Stimulated activated memory B cell treated with anti-CD40 and anti-IgM and Interleukin-4, amounts not matched to agents 10 μg/mL and 1 μg/mL and 100 μg/mL, for 72 hours (primary cell): ENCODE measurements at regions not wholly inside any gene's neighbourhood (a gene's known extent, or its start where the extent isn't known, plus 50 kb on each side); places are given as distances from the start of the nearest gene placed in this dataset.
A peak's percentile ranks its signal among the peaks of the same experiment; 100 is the strongest.

ENCODE experiments used
- ATAC-seq: fragments of 150-1000 bp; cut with Tn5 transposase; 2 replicates; pipeline ENCODE4 v1.10.0; 2021
- H3K27ac Mint-ChIP-seq: one replicate; pipeline ENCODE4 v1.8.0; 2022; ENCODE audit warnings: mild to moderate bottlenecking, mixed read lengths
- H3K27me3 Mint-ChIP-seq: one replicate; pipeline ENCODE4 v1.8.0; 2022; ENCODE audit warnings: mixed read lengths
- H3K36me3 Mint-ChIP-seq: one replicate; pipeline ENCODE4 v1.8.0; 2022; ENCODE audit warnings: mixed read lengths
- H3K4me1 Mint-ChIP-seq: one replicate; pipeline ENCODE4 v1.8.0; 2022; ENCODE audit warnings: mixed read lengths
- H3K4me3 Mint-ChIP-seq: one replicate; pipeline ENCODE4 v1.8.0; 2022; ENCODE audit warnings: mild to moderate bottlenecking, moderate library complexity, mixed read lengths
- H3K9me3 Mint-ChIP-seq: one replicate; pipeline ENCODE4 v1.8.0; 2022; ENCODE audit warnings: mixed read lengths

DNA sequence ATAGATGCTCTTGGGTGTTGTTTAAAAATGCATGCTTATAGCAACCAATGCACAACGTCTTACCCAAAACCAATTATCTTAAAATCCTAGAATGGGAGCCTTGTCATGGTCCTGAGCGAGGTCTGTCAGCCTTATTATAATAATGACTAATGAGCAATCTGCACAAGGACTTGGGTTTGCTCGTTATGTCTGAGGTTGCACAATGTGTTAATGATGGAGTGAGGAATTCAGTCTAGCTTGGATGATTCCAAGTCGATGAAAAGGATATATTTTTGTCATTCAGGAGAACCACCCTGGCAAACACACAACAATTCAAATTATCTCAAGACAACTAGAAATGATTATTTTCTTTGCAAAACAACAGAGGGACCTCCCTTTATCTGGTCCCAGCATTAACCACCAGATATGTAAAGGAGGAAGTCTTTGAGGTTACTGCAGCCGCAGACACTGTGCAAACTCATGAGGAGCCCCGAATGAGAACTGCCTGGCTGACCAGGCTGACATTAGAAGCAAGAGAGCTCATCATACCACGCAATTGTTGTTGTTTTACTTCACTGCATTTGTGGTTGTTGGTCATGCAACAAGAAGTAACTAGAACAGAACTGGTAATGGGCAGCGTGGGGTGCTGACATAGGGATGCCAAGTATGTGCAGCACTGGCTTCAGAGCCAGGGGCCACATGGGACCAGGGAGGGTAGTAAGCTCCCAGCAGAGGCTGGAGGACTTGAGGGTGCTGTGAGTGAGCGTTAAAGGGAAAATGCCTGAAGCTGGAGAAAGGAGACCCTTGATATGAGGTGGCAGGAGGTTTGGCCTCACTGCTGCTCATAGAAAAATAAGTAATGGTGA lies 488.3 kb downstream of the CDH26 start:
- Mint-ChIP-seq H3K4me1 (no peaks in the 10 kb centered on the region), H3K27ac (no peak overlapping the region), H3K36me3 (no peaks in the 10 kb centered on the region), H3K27me3 (no peaks in the 10 kb centered on the region), H3K4me3 (no peak overlapping the region), H3K9me3 (peaks cover 3% of the 10 kb centered on the region)
- ATAC-seq: peak; percentile 39

DNA sequence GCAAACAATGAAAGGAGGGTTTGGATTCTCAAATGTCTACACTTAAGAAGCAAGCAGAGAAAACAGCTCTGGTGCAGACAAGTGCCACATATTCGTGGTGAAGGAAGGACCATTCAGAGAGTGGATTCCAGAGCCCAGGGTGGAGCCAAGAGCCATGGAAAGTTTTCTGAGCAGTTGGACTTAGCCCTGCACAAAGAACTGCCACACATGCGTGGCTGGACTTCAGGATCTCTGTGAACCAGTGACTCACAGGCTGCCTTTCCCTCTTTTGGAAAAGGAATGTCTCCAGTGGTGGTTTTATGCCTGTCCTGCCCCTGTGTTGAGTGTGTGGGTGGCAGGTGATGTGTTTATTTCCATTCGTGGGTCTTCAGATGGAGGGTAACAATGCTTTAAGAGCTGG lies 489.5 kb downstream of the CDH26 start:
- no peaks in the 10 kb centered on the region for H3K4me1 Mint-ChIP-seq
- no peaks in the 10 kb centered on the region for H3K27me3 Mint-ChIP-seq
- peaks cover under 1% of the 10 kb centered on the region for H3K9me3 Mint-ChIP-seq
- no peak overlapping the region for H3K4me3 Mint-ChIP-seq
- no peak for ATAC-seq
- H3K36me3 Mint-ChIP-seq: no peaks in the 10 kb centered on the region
- H3K27ac Mint-ChIP-seq: no peak overlapping the region

DNA sequence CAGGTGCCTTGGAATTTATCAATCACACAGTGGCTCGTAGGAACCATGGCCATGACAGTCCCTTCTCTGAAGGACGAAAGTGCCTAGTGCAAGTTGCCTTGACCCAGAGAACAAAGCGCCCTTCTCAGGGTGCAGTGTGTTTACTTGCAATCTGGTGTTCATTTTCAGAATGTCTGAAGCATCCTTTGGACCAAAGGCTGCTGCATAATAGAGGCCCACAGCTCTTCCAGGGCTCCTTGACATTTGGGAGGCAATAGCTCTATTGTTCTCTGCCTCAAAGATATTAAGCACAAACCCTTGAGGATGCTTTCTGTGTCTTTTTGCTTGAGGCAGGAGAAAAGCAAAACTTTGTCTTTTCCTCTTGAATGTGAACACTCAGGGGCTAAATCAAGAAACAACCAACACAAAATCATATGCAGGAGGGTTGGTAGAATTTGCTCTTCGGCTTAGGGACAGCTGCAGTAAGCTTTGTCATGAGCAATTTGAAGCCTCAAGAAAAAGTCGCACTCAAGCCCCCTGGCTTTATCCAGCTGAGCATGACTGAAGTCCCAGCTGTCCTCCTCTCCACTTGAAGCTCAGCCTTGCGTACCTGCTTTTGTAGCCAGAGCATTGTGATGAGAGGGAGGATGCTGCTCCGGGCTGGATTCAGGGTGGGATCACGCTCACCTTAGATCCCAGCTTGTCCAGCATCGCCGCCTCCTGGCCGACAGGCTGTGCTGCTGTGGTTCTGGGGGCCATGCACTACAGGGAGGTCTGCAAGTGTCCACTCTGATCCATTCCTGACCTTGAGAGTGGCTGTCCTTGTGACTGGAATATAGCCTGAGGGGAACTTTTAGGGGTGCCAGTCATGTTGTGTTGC lies 495.4 kb downstream of the CDH26 start:
- Mint-ChIP-seq H3K4me3 (no peak overlapping the region), H3K36me3 (no peaks in the 10 kb centered on the region), H3K27ac (no peak overlapping the region), H3K4me1 (no peaks in the 10 kb centered on the region), H3K9me3 (peaks cover 6% of the 10 kb centered on the region), H3K27me3 (no peaks in the 10 kb centered on the region)
- no peak for ATAC-seq

DNA sequence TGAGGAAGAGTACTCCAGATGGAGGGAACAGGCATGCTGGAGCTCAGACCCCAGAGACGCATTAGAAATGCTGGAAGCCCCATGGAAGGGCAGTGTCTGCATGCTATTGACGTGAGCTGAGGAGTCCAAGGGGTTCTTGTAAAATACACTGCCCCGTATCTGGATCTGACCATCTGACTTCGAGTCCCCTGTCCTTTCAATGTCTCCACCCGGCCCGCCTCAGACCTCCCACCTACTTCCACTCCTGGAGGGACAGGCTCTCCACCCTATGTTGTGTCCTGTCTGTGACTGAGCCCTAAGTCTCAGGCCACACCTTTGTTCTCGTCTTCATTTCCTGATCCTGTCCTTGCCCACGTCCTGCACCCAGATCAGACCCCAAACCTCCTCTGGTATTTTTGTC lies 496.3 kb downstream of the CDH26 start:
- Mint-ChIP-seq H3K9me3 (peaks cover 6% of the 10 kb centered on the region), H3K4me3 (no peak overlapping the region), H3K4me1 (no peaks in the 10 kb centered on the region), H3K27ac (no peak overlapping the region), H3K27me3 (no peaks in the 10 kb centered on the region), H3K36me3 (no peaks in the 10 kb centered on the region)
- ATAC-seq: peak; percentile 43

DNA sequence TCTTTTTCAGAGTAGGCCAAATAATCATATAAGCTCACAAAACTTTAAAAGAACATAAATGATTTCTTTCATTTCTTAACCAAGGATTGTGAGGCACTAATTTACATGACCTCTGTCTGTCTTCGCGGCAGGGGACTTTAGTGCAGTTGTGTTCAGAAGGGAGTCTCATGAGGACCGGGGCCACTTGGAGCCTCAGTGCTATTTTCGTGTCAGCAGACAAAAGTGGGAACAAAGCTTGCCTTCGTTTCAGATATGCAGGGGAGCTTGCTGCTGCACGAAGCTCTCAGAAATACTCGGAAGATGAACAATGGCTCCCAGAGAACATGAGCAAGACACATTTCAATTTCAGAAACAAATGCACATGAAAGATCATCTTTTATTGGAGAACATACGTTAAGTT lies 497.0 kb downstream of the CDH26 start:
- Mint-ChIP-seq H3K4me3 (no peak overlapping the region), H3K4me1 (no peaks in the 10 kb centered on the region), H3K27me3 (no peaks in the 10 kb centered on the region), H3K27ac (no peak overlapping the region), H3K9me3 (peaks cover 6% of the 10 kb centered on the region), H3K36me3 (no peaks in the 10 kb centered on the region)
- ATAC-seq: no peak

DNA sequence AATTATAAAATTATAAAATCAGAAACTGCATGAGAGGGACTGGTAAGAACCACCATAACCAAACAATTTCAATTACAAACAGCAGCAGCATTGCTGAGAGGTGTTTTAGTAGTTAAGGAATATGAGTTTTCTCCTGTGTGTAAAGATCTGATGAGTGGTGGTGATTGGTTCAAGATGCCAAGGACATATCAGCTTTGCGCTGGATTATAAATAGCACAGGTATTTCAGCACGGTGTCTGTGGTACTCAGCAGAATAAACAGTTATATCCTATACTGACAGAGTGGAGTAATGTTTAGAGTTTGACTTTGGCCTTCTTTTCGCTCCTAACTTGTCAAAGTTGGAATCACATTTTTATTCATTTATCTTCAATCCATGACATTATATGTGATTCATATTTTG lies 501.0 kb downstream of the CDH26 start:
- no peak for ATAC-seq
- Mint-ChIP-seq H3K36me3 (no peaks in the 10 kb centered on the region), H3K27me3 (no peaks in the 10 kb centered on the region), H3K27ac (no peak overlapping the region), H3K4me1 (no peaks in the 10 kb centered on the region), H3K4me3 (no peak overlapping the region), H3K9me3 (peaks cover 6% of the 10 kb centered on the region)

DNA sequence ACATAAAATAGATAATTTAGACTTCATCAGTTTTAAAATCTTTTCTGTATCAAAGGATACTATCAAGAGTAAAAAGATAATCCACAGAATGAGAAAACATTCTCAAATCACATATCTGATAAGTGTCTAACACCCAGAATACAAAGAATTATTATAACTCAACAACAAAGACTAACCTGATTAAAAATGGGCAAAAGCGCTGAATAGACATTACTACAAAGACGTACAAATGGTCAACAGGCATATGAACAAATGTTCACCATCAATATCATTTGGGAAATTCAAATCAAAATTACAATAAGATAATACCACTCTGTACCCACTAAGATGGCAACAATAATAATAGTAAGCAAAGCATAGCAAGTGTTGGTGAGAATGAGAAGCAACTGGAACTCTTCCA lies 503.8 kb downstream of the CDH26 start:
- Mint-ChIP-seq H3K4me1 (no peaks in the 10 kb centered on the region), H3K27me3 (no peaks in the 10 kb centered on the region), H3K36me3 (no peaks in the 10 kb centered on the region), H3K9me3 (peaks cover 6% of the 10 kb centered on the region), H3K4me3 (no peak overlapping the region), H3K27ac (no peak overlapping the region)
- no peak for ATAC-seq

DNA sequence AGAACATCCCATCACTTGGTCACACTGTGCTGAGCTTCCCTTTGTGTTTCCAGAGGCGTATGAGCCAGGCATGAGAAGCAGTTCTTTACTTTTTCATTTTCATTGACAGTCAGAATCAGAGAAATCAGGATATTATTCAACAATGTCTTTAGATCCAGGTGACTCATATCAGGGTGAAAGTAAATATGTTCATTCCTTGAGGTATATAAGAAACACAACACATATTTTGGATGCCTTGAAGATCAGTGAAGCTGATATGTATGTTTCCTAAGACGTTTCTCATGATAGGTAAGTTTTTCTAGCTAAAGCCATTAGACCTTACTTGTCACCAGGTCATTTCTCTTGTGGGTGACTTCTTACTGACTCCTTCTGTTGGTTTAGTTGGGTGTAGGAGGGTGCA lies 505.6 kb downstream of the CDH26 start:
- H3K9me3 Mint-ChIP-seq: no peaks in the 10 kb centered on the region
- H3K4me1 Mint-ChIP-seq: no peaks in the 10 kb centered on the region
- H3K4me3 Mint-ChIP-seq: no peak overlapping the region
- H3K27me3 Mint-ChIP-seq: no peaks in the 10 kb centered on the region
- H3K36me3 Mint-ChIP-seq: no peaks in the 10 kb centered on the region
- ATAC-seq: no peak
- no peak overlapping the region for H3K27ac Mint-ChIP-seq

DNA sequence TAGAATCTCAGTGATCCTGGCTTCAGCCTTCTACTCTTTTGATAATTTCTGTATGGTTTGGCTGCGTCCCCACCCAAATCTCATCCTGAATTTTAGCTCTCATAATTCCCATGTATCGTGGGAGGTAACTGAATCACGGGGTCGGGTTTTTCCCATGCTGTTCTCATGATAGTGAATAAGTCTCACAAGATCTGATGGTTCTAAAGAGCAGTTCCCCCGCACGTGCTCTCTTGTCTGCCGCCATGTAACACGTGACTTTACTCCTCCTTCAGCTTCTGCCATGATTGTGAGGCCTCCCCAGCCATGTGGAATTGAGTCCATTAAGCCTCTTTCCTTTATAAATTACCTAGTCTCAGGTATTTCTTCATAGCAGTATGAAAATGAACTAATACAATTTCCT lies 507.2 kb downstream of the CDH26 start:
- Mint-ChIP-seq H3K36me3 (no peaks in the 10 kb centered on the region), H3K9me3 (no peaks in the 10 kb centered on the region), H3K27me3 (no peaks in the 10 kb centered on the region), H3K4me1 (no peaks in the 10 kb centered on the region), H3K27ac (no peak overlapping the region), H3K4me3 (no peak overlapping the region)
- ATAC-seq: no peak

DNA sequence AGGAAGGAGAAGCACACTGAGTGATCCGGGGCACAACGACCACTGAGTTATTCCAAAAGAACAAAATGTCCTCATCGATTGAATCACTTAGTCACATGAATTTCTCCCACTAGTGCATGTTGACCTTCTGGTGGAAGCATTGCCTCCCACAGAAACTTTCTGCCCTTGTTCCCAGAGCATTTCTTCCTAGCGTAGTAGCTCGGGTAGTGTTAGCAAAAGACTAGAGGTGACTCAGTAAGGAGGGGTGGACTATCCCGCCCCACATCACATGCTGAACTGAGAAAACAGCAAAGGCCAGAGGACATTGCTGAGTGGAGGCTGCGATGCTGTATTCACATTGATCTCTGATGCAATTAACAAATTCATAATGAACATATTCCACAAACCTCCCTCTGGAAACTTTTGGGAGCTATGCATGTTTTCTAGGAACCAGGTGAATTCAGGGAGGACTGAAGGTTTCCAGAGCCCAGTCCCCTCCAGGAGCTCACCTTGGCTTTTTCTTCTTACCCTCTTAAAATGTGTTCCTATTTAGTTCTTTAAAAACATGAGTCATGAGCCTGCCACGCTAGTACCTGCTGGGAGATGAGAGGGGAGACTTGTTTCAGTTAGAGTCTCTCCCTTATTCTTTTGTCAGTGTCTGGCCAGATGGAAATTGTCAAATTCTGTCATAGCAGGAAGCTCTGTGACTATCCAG lies 507.9 kb downstream of the CDH26 start:
- no peaks in the 10 kb centered on the region for H3K27me3 Mint-ChIP-seq
- peaks cover 3% of the 10 kb centered on the region for H3K9me3 Mint-ChIP-seq
- no peak overlapping the region for H3K4me3 Mint-ChIP-seq
- ATAC-seq: no peak
- no peaks in the 10 kb centered on the region for H3K36me3 Mint-ChIP-seq
- no peaks in the 10 kb centered on the region for H3K4me1 Mint-ChIP-seq
- no peak overlapping the region for H3K27ac Mint-ChIP-seq

DNA sequence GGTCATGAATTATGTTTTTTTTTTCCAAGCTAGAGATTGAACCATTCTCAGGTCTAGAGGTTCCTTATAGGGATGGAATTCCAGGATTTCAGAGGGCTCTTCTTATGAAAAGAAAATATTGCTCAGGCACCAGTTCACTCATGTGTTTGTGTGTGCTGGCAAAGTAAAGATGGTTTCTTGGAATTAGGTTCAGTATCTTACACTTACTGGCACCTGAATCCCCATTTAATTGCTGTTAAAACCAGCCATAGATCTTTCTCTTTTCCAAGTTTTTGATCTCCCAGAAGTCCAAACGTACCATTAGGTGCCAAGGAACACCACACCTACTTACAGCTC lies 508.4 kb downstream of the CDH26 start:
- Mint-ChIP-seq H3K9me3 (peaks cover 3% of the 10 kb centered on the region), H3K27me3 (no peaks in the 10 kb centered on the region), H3K27ac (no peak overlapping the region), H3K36me3 (no peaks in the 10 kb centered on the region), H3K4me1 (no peaks in the 10 kb centered on the region), H3K4me3 (no peak overlapping the region)
- ATAC-seq: no peak

DNA sequence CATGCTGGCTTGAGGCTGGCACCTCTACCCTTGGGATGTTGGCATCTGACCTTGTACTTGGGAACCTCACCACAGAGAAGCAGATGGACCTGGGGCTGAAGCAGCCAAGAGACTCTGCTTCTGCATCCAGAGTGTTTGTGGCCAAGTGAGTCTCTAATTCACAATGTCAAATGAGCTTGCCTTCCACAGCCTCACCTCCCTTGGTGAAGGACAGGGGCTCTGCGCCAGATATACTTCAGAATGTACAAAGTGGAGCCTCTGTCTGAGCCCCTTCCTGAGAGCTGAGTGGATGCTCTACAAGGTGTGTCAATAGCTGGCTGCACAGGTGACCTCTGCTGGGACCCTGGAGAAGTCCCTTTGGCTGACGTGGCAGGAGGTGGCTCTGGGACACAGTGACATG lies 508.9 kb downstream of the CDH26 start:
- no peaks in the 10 kb centered on the region for H3K27me3 Mint-ChIP-seq
- peak; percentile 12 for ATAC-seq
- no peak overlapping the region for H3K4me3 Mint-ChIP-seq
- H3K4me1 Mint-ChIP-seq: no peaks in the 10 kb centered on the region
- H3K27ac Mint-ChIP-seq: no peak overlapping the region
- H3K36me3 Mint-ChIP-seq: no peaks in the 10 kb centered on the region
- H3K9me3 Mint-ChIP-seq: peaks cover 3% of the 10 kb centered on the region

DNA sequence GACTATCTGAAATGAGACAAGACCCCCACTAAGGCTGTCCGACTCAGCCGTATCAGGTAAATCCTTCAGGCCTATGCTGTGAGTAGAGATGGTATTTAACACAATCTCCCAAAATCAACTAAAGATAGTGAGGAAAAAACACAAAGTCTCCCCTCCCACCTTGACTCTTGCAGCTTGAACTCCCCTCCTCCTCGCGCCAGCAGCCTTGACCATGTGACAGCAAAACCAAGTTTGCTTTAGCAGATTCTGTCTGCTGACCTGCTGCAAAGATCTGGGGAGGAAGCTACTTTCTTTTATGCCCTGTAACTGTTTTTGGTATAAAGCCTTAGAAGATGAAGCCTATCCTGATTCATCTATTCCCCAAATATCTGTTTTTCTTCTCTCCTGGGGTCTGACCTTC lies 509.5 kb downstream of the CDH26 start:
- Mint-ChIP-seq H3K4me3 (no peak overlapping the region), H3K27me3 (no peaks in the 10 kb centered on the region), H3K36me3 (no peaks in the 10 kb centered on the region), H3K4me1 (no peaks in the 10 kb centered on the region), H3K27ac (no peak overlapping the region), H3K9me3 (peaks cover 3% of the 10 kb centered on the region)
- ATAC-seq: no peak

DNA sequence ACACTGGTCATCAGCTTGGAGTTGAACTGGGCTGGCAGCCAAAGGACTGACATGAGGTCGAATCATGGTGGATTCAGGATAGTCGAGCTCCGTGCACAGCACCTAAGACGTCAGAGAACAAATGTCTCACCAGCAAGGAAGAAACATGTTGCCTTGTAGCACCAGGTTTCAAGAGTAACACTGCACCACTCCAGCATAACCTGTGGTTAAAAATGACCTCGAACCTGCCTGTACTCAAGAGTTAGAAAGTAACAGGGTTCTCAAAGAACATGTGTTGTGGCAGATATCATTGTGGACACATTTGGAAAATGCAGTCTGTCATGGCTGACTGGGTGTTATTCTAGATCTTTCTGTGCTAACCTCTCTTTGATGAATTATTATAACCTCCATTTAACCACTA lies 511.6 kb downstream of the CDH26 start:
- H3K27me3 Mint-ChIP-seq: no peaks in the 10 kb centered on the region

DNA sequence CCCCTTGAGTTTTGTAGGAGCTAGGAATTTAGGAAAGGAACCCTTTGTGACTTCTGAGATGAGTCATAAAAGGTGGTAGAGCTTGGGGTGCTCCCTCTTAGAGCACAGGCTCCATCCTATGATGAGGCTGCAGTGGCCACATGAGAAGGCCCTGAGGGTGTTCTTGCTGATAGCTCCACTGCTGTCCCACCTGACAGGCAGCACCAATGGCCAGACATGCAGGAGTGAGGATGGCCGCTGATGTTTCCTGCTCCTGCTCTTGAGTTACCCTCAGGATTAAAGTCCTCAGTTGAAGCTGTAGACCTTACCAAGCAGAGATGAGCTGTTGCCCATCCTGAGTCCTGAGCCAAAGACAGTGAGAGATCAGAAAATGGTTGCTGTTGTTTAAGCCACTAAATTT lies 512.1 kb downstream of the CDH26 start:
- H3K9me3 Mint-ChIP-seq: peaks cover 3% of the 10 kb centered on the region
- no peaks in the 10 kb centered on the region for H3K36me3 Mint-ChIP-seq
- H3K27me3 Mint-ChIP-seq: no peaks in the 10 kb centered on the region
- no peak overlapping the region for H3K27ac Mint-ChIP-seq
- ATAC-seq: no peak
- no peaks in the 10 kb centered on the region for H3K4me1 Mint-ChIP-seq
- no peak overlapping the region for H3K4me3 Mint-ChIP-seq

More for the DNA sequence above, 511.6 kb downstream of the CDH26 start:
- H3K9me3 Mint-ChIP-seq: peaks cover 3% of the 10 kb centered on the region
- H3K4me1 Mint-ChIP-seq: no peaks in the 10 kb centered on the region
- no peak overlapping the region for H3K4me3 Mint-ChIP-seq
- no peak overlapping the region for H3K27ac Mint-ChIP-seq
- ATAC-seq: no peak
- H3K36me3 Mint-ChIP-seq: no peaks in the 10 kb centered on the region
